ENCODE measurements at regions not wholly inside any gene's neighbourhood (a gene's known extent, or its start where the extent isn't known, plus 50 kb on each side); places are given as distances from the start of the nearest gene placed in this dataset.

DNA sequence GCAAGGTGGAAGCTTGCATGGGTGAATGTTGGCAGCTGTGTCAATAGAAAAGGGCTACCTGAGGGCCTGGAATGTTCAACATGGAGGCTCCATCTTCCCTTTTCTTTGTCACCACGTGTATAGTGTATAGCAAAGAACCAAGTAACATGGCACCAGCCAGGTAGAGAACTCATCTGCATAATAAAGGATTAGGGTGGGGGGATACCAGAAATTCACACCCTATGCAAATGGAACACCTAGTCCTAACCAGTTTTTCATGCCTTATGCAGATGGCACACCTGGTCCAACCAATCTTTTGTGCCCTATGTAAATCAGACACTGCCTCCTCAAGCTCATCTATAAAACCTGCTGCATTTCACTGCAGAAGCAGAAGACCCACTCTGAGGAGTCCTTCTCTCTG is 169.6 kb upstream of the GLRA2 start:
- TF ChIP-seq POLR2A (IDR thresholded peaks at IDR 0.05; ENCODE audit: low read depth, low read length) (no peak), CTCF (conservative IDR thresholded peaks at IDR 0.05; ENCODE audit: low read depth, low read length) (no peak), RAD21 (IDR thresholded peaks at IDR 0.05; ENCODE audit: low read length) (no peak), MXI1 (IDR thresholded peaks at IDR 0.05; ENCODE audit: borderline replicate concordance, low read depth, low read length) (no peak), CEBPB (IDR thresholded peaks at IDR 0.05; ENCODE audit: low read depth, low read length) (no peak), MAZ (IDR thresholded peaks at IDR 0.05; ENCODE audit: borderline replicate concordance, low read depth, low read length) (no peak), FOS (IDR thresholded peaks at IDR 0.05; ENCODE audit: low read depth, low read length) (no peak), RFX5 (IDR thresholded peaks at IDR 0.05; ENCODE audit: low read depth, low read length) (no peak), MAFK (IDR thresholded peaks at IDR 0.05; ENCODE audit: low read depth, low read length) (no peak), ELK1 (IDR thresholded peaks at IDR 0.05; ENCODE audit: borderline replicate concordance, low read depth, low read length) (no peak), SMC3 (IDR thresholded peaks at IDR 0.05; ENCODE audit: low read depth, low read length) (no peak), RCOR1 (IDR thresholded peaks at IDR 0.05; ENCODE audit: insufficient replicate concordance, low read length) (no peak), BHLHE40 (IDR thresholded peaks at IDR 0.05; ENCODE audit: low read depth, low read length) (no peak)
- TF ChIP-seq, protein P1, sequence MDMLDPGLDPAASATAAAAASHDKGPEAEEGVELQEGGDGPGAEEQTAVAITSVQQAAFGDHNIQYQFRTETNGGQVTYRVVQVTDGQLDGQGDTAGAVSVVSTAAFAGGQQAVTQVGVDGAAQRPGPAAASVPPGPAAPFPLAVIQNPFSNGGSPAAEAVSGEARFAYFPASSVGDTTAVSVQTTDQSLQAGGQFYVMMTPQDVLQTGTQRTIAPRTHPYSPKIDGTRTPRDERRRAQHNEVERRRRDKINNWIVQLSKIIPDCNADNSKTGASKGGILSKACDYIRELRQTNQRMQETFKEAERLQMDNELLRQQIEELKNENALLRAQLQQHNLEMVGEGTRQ (IDR thresholded peaks at IDR 0.05; ENCODE audit: low read depth, low read length), result no peak
